Prostate gland (tissue), 2 donors: ENCODE measurements at regions not wholly inside any gene's neighbourhood (a gene's known extent, or its start where the extent isn't known, plus 50 kb on each side); places are given as distances from the start of the nearest gene placed in this dataset.

Experiments
- DNase-seq: peaks from one replicate; pipeline ENCODE4 v3.0.0-alpha.2; 2019; ENCODE audit warnings: low spot score
- H3K27ac ChIP-seq, 2 donors: fragments of 200-600 bp; sonication (generic); 2 replicates each; pipeline ENCODE4 v1.5.1; 2017 to 2019
- H3K27me3 ChIP-seq: fragments of 200-600 bp; sonication (generic); replicated peaks from 2 replicates; pipeline ENCODE4 v1.5.1; 2019; ENCODE audit not compliant: insufficient read depth
- H3K36me3 ChIP-seq, 2 donors: fragments of 200-600 bp; sonication (generic); 1 replicate in 1 of 2; 2 replicates in 1 of 2; pipeline versions ENCODE4 v1.5.1 to v1.8.1; 2017 to 2019
- H3K4me1 ChIP-seq: fragments of 200-600 bp; sonication (generic); replicated peaks from 2 replicates; pipeline ENCODE4 v1.5.1; 2019
- H3K4me3 ChIP-seq, 2 donors: fragments of 200-600 bp; sonication (generic); 2 replicates each; pipeline ENCODE4 v1.5.1; 2017 to 2019
- H3K9me3 ChIP-seq: fragments of 200-600 bp; sonication (generic); 2 replicates; pipeline ENCODE4 v1.5.1; 2017
- CTCF ChIP-seq, 4 experiments: fragments of 200-600 bp in 2 of 4; fragments of 450-650 bp in 2 of 4; sonication (generic) in 2 of 4; IDR thresholded peaks; 1 replicate in 3 of 4; 2 replicates in 1 of 4; pipeline ENCODE4 v1.5.1; 2016 to 2019; ENCODE audit warnings: antibody characterized with exemption in 4 of 4, mild to moderate bottlenecking in 2 of 4, moderate library complexity in 2 of 4
- POLR2A ChIP-seq: fragments of 450-650 bp; IDR thresholded peaks from one replicate; pipeline ENCODE4 v1.6.1; 2016; ENCODE audit warnings: antibody characterized with exemption, mild to moderate bottlenecking
- POLR2AphosphoS5 ChIP-seq: sonication (generic); formaldehyde crosslinking; IDR thresholded peaks from one replicate; pipeline ENCODE4 v1.6.1; 2017; ENCODE audit warnings: antibody characterized with exemption
- WGBS: methylation state at CpG from one replicate; pipeline ENCODE4 v1.1.5; 2018; 5-methylcytosine and 5-hydroxymethylcytosine counted together
- intact Hi-C: fragments of 100-400 bp; cut with DNase I; formaldehyde crosslinking; loops from one replicate; pipeline ENCODE4 v1.14.2; 2022

DNA sequence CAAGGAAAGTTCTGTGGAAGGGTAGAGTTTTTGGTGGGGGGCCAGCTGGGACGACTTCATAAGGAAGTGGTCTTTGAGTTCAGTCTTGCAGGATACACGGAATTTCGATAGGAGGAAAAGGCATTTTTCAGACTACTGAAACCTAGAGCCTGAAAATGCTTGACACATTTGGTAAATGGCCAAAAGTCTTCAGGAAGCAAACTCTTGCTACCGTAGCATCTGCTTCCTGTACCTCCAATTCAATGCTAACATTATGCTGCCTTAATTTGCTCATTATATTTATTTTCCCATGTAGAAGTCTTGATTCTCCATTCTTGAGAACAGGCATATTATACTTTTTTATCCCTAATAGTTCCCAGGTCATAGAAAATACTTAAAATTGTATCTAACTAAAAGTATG is 129.3 kb upstream of the MED13 start:
- intact Hi-C loops = no loop called here

DNA sequence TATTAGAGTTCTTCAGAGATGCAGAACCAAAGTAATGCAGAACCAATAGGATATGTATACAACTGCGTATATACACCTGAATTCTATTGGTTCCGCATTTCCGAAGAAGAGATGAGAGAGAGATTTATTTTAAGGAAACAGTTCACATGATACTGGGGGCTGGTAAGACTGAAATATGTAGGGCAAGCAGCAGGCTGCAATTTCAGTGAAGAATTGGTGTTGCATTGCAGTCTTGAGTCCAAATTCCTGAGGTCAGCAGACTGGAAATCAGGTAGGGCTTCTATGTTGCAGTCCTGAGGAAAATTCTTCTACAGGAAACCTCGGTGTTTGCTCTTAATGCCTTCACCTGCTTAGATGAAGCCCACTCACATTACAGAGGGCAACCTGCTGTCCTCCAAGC is 128.2 kb upstream of the MED13 start:
- no peak overlapping the region for H3K27ac ChIP-seq
- TF ChIP-seq POLR2A = no peak
- no peak for TF ChIP-seq POLR2AphosphoS5
- TF ChIP-seq CTCF (IDR thresholded peaks at IDR 0.05) = no peak
- no peaks in the 10 kb centered on the region for H3K27me3 ChIP-seq
- H3K4me1 ChIP-seq = no peaks in the 10 kb centered on the region
- WGBS = 85% methylated on average over 4 of the region's 4 CpGs
- H3K36me3 ChIP-seq = no peaks in the 10 kb centered on the region
- no peaks in the 10 kb centered on the region for H3K9me3 ChIP-seq
- H3K4me3 ChIP-seq = no peak overlapping the region
- DNase-seq = no peak
- intact Hi-C loops = no loop called here

More for the DNA sequence above, 129.3 kb upstream of the MED13 start:
- no peak overlapping the region for H3K4me3 ChIP-seq
- 72% methylated on average over 4 of the region's 4 CpGs for WGBS
- no peak for DNase-seq
- H3K36me3 ChIP-seq = no peaks in the 10 kb centered on the region
- TF ChIP-seq POLR2A = no peak
- no peak for TF ChIP-seq POLR2AphosphoS5
- no peak for TF ChIP-seq CTCF (IDR thresholded peaks at IDR 0.05)
- H3K27me3 ChIP-seq = no peaks in the 10 kb centered on the region
- no peaks in the 10 kb centered on the region for H3K9me3 ChIP-seq
- H3K27ac ChIP-seq = no peak overlapping the region
- no peaks in the 10 kb centered on the region for H3K4me1 ChIP-seq

- WGBS = 84% methylated on average over 17 of the region's 17 CpGs
- DNase-seq = no peak
- Histone ChIP-seq H3K36me3 (no peaks in the 10 kb centered on the region), H3K27ac (no peak overlapping the region), H3K4me3 (no peak overlapping the region), H3K27me3 (no peaks in the 10 kb centered on the region), H3K9me3 (no peaks in the 10 kb centered on the region), H3K4me1 (no peaks in the 10 kb centered on the region)
- no peak for TF ChIP-seq POLR2A
- TF ChIP-seq POLR2AphosphoS5 = no peak
- TF ChIP-seq CTCF (IDR thresholded peaks at IDR 0.05) = no peak
- intact Hi-C loops = no loop called here
Measured at GRCh38 chr17:62191390-62192361, 126.6 kb upstream of the MED13 start.

GRCh38 chr17:62189377-62189776 is 124.3 kb upstream of the MED13 start:
- Histone ChIP-seq H3K4me1 (no peaks in the 10 kb centered on the region), H3K27me3 (no peaks in the 10 kb centered on the region), H3K36me3 (no peaks in the 10 kb centered on the region), H3K9me3 (no peaks in the 10 kb centered on the region), H3K4me3 (no peak overlapping the region), H3K27ac (no peak overlapping the region)
- DNase-seq = no peak
- intact Hi-C loops = no loop called here
- TF ChIP-seq POLR2A (no peak), CTCF (IDR thresholded peaks at IDR 0.05) (no peak), POLR2AphosphoS5 (no peak)
- WGBS = 91% methylated on average over 6 of the region's 6 CpGs

- TF ChIP-seq POLR2A = no peak
- no peak for TF ChIP-seq POLR2AphosphoS5
- no peak for TF ChIP-seq CTCF (IDR thresholded peaks at IDR 0.05)
- Histone ChIP-seq H3K9me3 (no peaks in the 10 kb centered on the region), H3K4me3 (no peak overlapping the region), H3K27me3 (no peaks in the 10 kb centered on the region), H3K36me3 (no peaks in the 10 kb centered on the region), H3K4me1 (no peaks in the 10 kb centered on the region), H3K27ac (no peak overlapping the region)
- intact Hi-C loops = no loop called here
- 57% methylated on average over 5 of the region's 5 CpGs for WGBS
- no peak for DNase-seq
Measured at GRCh38 chr17:62188713-62189112, 123.6 kb upstream of the MED13 start.
